Pancreas (tissue), 10 donors: ENCODE measurements at regions not wholly inside any gene's neighbourhood (a gene's known extent, or its start where the extent isn't known, plus 50 kb on each side); places are given as distances from the start of the nearest gene placed in this dataset.

Experiments used
- ATAC-seq, 4 donors: fragments of 200-7000 bp; cut with Tn5 transposase; one replicate each; pipeline versions ENCODE4 v1.8.0 to v1.9.1; 2020; ENCODE audit warnings: mild to moderate bottlenecking in 4 of 4, moderate library complexity in 4 of 4
- DNase-seq, 6 donors: peaks; one replicate each; pipeline ENCODE4 v3.0.0-alpha.2; 2020
- FAIRE-seq: peaks from 2 replicates; lab custom pipeline; 2012; peaks lifted over from hg19 to GRCh38; lab: Jason Lieb, UNC
- H3K27ac ChIP-seq, 4 donors: fragments of 200-600 bp; sonication (generic); 1 replicate in 3 of 4; 2 replicates in 1 of 4; pipeline versions ENCODE4 v1.5.0 to v1.8.0; 2020
- H3K27me3 ChIP-seq, 4 donors: fragments of 200-600 bp; one replicate each; pipeline ENCODE4 v1.8.0; 2021
- H3K36me3 ChIP-seq, 3 donors: fragments of 200-600 bp; sonication (generic) in 1 of 3; one replicate each; pipeline versions ENCODE4 v1.5.0 to v1.8.0; 2020 to 2021
- H3K4me1 ChIP-seq, 3 donors: fragments of 200-600 bp; one replicate each; pipeline ENCODE4 v1.8.0; 2021
- H3K4me3 ChIP-seq, 4 donors: fragments of 200-600 bp; sonication (generic) in 2 of 4; one replicate each; pipeline versions ENCODE4 v1.5.0 to v1.8.0; 2020 to 2021
- H3K9me3 ChIP-seq, 4 donors: fragments of 200-600 bp; one replicate each; pipeline ENCODE4 v1.8.0; 2021
- CTCF ChIP-seq, 4 donors: fragments of 200-600 bp; sonication (generic) in 3 of 4; IDR thresholded peaks; one replicate each; pipeline versions ENCODE4 v1.5.0 to v1.8.0; 2021; ENCODE audit warnings: antibody characterized with exemption in 4 of 4
- WGBS, 2 donors: extraction: QIAGEN DNeasy Blood & Tissue Kit; methylation state at CpG; one replicate each; pipeline ENCODE4 v1.1.7; 2013; 5-methylcytosine and 5-hydroxymethylcytosine counted together
- intact Hi-C, 3 donors: fragments of 100-400 bp; cut with DNase I; formaldehyde crosslinking; loops; one replicate each; pipeline versions ENCODE4 v1.11.1 to v1.14.2; 2022
- donor health status: healthy with polysubstance abuse.
- donor health status: DM: no; HTN: no; CAD: no; lungs with moderate emphysema.
- donor health status: DM: no; HTN: no; CAD: no.
- donor health status: control.
- donor health status: control.
- donor health status: Bipolar disorder and iron deficiency.
- donor health status: DM: yes; HTN: yes; CAD: no.
- donor health status: DM: no; HTN: no; CAD: no.
- donor health status: DM: no; HTN: no; CAD: no.
- donor health status: DM: yes; HTN: yes; CAD: no.

- Histone ChIP-seq H3K9me3 (no peaks in the 10 kb centered on the region), H3K4me1 (no peaks in the 10 kb centered on the region), H3K36me3 (no peaks in the 10 kb centered on the region), H3K27ac (no peak overlapping the region), H3K27me3 (no peaks in the 10 kb centered on the region), H3K4me3 (no peak overlapping the region)
- intact Hi-C loops: no loop called here
- FAIRE-seq (no peak), DNase-seq (no peak), ATAC-seq (no peak)
- TF ChIP-seq CTCF (IDR thresholded peaks at IDR 0.05): no peak
- WGBS, 2 donors: 72 to 81% methylated on average over 8 of the region's 8 CpGs
These were observed 146.2 kb upstream of the AGAP1 start for GRCh38 chr2:235347691-235348090.

- FAIRE-seq (no peak), DNase-seq (no peak), ATAC-seq (no peak)
- Histone ChIP-seq H3K27me3 (no peaks in the 10 kb centered on the region), H3K36me3 (no peaks in the 10 kb centered on the region), H3K4me1 (no peaks in the 10 kb centered on the region), H3K27ac (no peak overlapping the region), H3K4me3 (no peak overlapping the region), H3K9me3 (no peaks in the 10 kb centered on the region)
- no peak for TF ChIP-seq CTCF (IDR thresholded peaks at IDR 0.05)
- intact Hi-C loops: no loop called here
- 81 to 87% methylated on average over 8 of the region's 8 CpGs for WGBS, 2 donors
These were observed 145.5 kb upstream of the AGAP1 start for GRCh38 chr2:235348329-235348728.

- no peak for ATAC-seq
- no peaks in the 10 kb centered on the region for H3K27me3 ChIP-seq
- DNase-seq: no peak
- no peak for TF ChIP-seq CTCF (IDR thresholded peaks at IDR 0.05)
- no peak overlapping the region for H3K27ac ChIP-seq
- H3K4me3 ChIP-seq: no peak overlapping the region
- no peaks in the 10 kb centered on the region for H3K9me3 ChIP-seq
- no peak for FAIRE-seq
- intact Hi-C loops: no loop called here
- 65 to 86% methylated on average over 4 of the region's 4 CpGs for WGBS, 2 donors
- H3K4me1 ChIP-seq: no peaks in the 10 kb centered on the region
- no peaks in the 10 kb centered on the region for H3K36me3 ChIP-seq
These were observed 143.6 kb upstream of the AGAP1 start for GRCh38 chr2:235350234-235350633.

- WGBS, 2 donors: 52 to 64% methylated on average over 4 of the region's 4 CpGs
- no peak for TF ChIP-seq CTCF (IDR thresholded peaks at IDR 0.05)
- Histone ChIP-seq H3K27ac (no peak overlapping the region), H3K4me1 (no peaks in the 10 kb centered on the region), H3K36me3 (no peaks in the 10 kb centered on the region), H3K27me3 (no peaks in the 10 kb centered on the region), H3K9me3 (no peaks in the 10 kb centered on the region), H3K4me3 (no peak overlapping the region)
- ATAC-seq (no peak), FAIRE-seq (no peak), DNase-seq (no peak)
- intact Hi-C loops: no loop called here
These were observed 141.3 kb upstream of the AGAP1 start for GRCh38 chr2:235352541-235352940.

- ATAC-seq: no peak
These were observed 136.0 kb upstream of the AGAP1 start for GRCh38 chr2:235357881-235358280.

More at GRCh38 chr2:235357881-235358280, 136.0 kb upstream of the AGAP1 start:
- intact Hi-C loops: no loop called here
- FAIRE-seq (no peak), DNase-seq (no peak)
- WGBS, 2 donors: 80 to 87% methylated on average over 17 of the region's 17 CpGs
- Histone ChIP-seq H3K27me3 (no peaks in the 10 kb centered on the region), H3K4me3 (no peak overlapping the region), H3K27ac (no peak overlapping the region), H3K36me3 (no peaks in the 10 kb centered on the region), H3K9me3 (no peaks in the 10 kb centered on the region), H3K4me1 (no peaks in the 10 kb centered on the region)
- no peak for TF ChIP-seq CTCF (IDR thresholded peaks at IDR 0.05)
